Spinal cord (tissue), 9 donors: ENCODE measurements at regions not wholly inside any gene's neighbourhood (a gene's known extent, or its start where the extent isn't known, plus 50 kb on each side); places are given as distances from the start of the nearest gene placed in this dataset.
"Not testable (repeated sequence)": the region's sequence is repeated elsewhere in the genome, so short reads cannot be mapped to it uniquely, and the experiment has no call there.

Source experiments
- DNase-seq, 6 donors: peaks; one replicate each; pipeline versions ENCODE4 v3.0.0 to v3.0.0-alpha.2; 2013 to 2015; ENCODE audit warnings: low spot score in 6 of 6, low read depth in 4 of 6
- H3K27ac ChIP-seq: one replicate; pipeline ENCODE4 v1.5.1; 2013; ENCODE audit warnings: low read depth, low read length, control low read depth
- H3K27me3 ChIP-seq: one replicate; pipeline ENCODE4 v1.6.1; 2013; ENCODE audit warnings: low read length; ENCODE audit not compliant: control insufficient read depth, insufficient read depth
- H3K36me3 ChIP-seq: one replicate; pipeline ENCODE4 v1.6.1; 2013; ENCODE audit warnings: low read length; ENCODE audit not compliant: control insufficient read depth, insufficient read depth
- H3K4me1 ChIP-seq: one replicate; pipeline ENCODE4 v1.6.1; 2013; ENCODE audit warnings: low read length; ENCODE audit not compliant: control insufficient read depth, insufficient read depth
- H3K4me3 ChIP-seq: one replicate; pipeline ENCODE4 v1.5.1; 2013; ENCODE audit warnings: low read depth, low read length, control low read depth
- H3K9me3 ChIP-seq: one replicate; pipeline ENCODE4 v1.6.1; 2013; ENCODE audit warnings: low read length; ENCODE audit not compliant: control insufficient read depth, insufficient read depth
- WGBS: methylation state at CpG from one replicate; pipeline ENCODE4 v1.1.5; 2013; ENCODE audit warnings: missing lambda C conversion rate; ENCODE audit not compliant: insufficient coverage; 5-methylcytosine and 5-hydroxymethylcytosine counted together
- donor health status: healthy.

GRCh38 chr16:16991711-16992110 is 479.0 kb downstream of the XYLT1 start:
- no peaks in the 10 kb centered on the region for H3K36me3 ChIP-seq
- no peak overlapping the region for H3K4me3 ChIP-seq
- WGBS, result 100% methylated on average over 2 of the region's 4 CpGs
- H3K27ac ChIP-seq, result no peak overlapping the region
- H3K4me1 ChIP-seq, result no peaks in the 10 kb centered on the region
- DNase-seq, result no peak
- H3K27me3 ChIP-seq, result no peaks in the 10 kb centered on the region
- no peaks in the 10 kb centered on the region for H3K9me3 ChIP-seq

GRCh38 chr16:16992975-16993765 is 477.6 kb downstream of the XYLT1 start:
- DNase-seq, result peak in 2 of 6 donors; percentile 20 to 39
- Histone ChIP-seq H3K4me3 (no peak overlapping the region), H3K4me1 (no peaks in the 10 kb centered on the region), H3K27ac (no peak overlapping the region), H3K36me3 (no peaks in the 10 kb centered on the region), H3K9me3 (no peaks in the 10 kb centered on the region), H3K27me3 (no peaks in the 10 kb centered on the region)
- 24% methylated on average over 3 of the region's 13 CpGs for WGBS

GRCh38 chr16:16994831-16995230 is 475.9 kb downstream of the XYLT1 start:
- no peak overlapping the region for H3K27ac ChIP-seq
- H3K27me3 ChIP-seq, result no peaks in the 10 kb centered on the region
- H3K4me3 ChIP-seq, result no peak overlapping the region
- no peaks in the 10 kb centered on the region for H3K4me1 ChIP-seq
- no peak for DNase-seq
- WGBS, result 84% methylated on average over 4 of the region's 5 CpGs
- H3K36me3 ChIP-seq, result no peaks in the 10 kb centered on the region
- H3K9me3 ChIP-seq, result no peaks in the 10 kb centered on the region

- Histone ChIP-seq H3K27me3 (no peaks in the 10 kb centered on the region), H3K4me1 (no peaks in the 10 kb centered on the region), H3K27ac (no peak overlapping the region), H3K36me3 (no peaks in the 10 kb centered on the region), H3K4me3 (no peak overlapping the region), H3K9me3 (no peaks in the 10 kb centered on the region)
- peak in 1 of 6 donors; percentile 50 for DNase-seq
- 70% methylated on average over 1 of the region's 3 CpGs for WGBS
Measured at GRCh38 chr16:16996827-16997226, 473.9 kb downstream of the XYLT1 start.

DNA sequence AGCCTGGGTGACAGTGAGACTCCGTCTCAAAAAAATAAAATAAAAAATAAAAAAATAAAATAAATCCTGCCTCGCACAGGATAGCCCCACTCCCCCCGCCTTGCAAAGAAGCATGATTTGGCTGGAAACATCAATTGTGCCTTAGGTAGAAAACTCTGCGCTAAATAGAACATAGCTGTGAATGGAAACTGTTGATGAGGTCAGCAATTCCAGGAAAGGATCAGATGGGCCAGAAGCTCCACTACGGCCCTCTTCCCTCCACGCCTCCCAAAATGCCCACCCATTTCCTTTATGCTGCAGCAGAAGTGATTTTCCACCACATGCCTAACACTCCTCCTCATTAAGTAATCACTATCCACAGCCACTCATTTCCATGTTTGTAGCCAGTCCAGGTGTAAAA is 473.4 kb downstream of the XYLT1 start:
- no peak for DNase-seq

DNA sequence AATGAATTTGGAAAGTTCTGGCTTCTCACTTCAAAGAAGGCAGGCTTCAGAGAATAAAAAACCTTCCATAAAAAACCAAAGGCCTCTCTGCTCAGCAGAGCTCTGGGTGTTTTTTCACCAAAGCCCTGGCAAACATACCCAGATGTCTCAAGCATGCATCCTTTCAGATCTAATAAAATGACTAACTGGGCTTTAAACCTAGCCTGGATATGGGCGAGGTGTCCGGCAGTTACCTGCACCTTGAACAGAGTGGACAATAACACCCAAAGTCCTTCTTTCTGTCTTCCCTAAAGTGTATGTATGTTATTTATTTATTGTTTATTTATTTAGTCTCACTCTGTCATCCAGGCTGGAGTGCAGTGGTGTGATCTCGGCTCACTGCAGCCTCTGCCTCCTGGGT is 469.3 kb downstream of the XYLT1 start:
- no peaks in the 10 kb centered on the region for H3K27me3 ChIP-seq
- no peaks in the 10 kb centered on the region for H3K36me3 ChIP-seq
- H3K9me3 ChIP-seq, result no peaks in the 10 kb centered on the region
- H3K4me3 ChIP-seq, result no peak overlapping the region
- H3K4me1 ChIP-seq, result no peaks in the 10 kb centered on the region
- H3K27ac ChIP-seq, result no peak overlapping the region
- no CpG with 5 or more reads among the region's 3 CpGs for WGBS
- no peak for DNase-seq

More for the DNA sequence above, 473.4 kb downstream of the XYLT1 start:
- H3K4me3 ChIP-seq, result no peak overlapping the region
- H3K36me3 ChIP-seq, result no peaks in the 10 kb centered on the region
- H3K4me1 ChIP-seq, result no peaks in the 10 kb centered on the region
- no peak overlapping the region for H3K27ac ChIP-seq
- H3K9me3 ChIP-seq, result no peaks in the 10 kb centered on the region
- 88% methylated on average over 3 of the region's 6 CpGs for WGBS
- no peaks in the 10 kb centered on the region for H3K27me3 ChIP-seq

DNA sequence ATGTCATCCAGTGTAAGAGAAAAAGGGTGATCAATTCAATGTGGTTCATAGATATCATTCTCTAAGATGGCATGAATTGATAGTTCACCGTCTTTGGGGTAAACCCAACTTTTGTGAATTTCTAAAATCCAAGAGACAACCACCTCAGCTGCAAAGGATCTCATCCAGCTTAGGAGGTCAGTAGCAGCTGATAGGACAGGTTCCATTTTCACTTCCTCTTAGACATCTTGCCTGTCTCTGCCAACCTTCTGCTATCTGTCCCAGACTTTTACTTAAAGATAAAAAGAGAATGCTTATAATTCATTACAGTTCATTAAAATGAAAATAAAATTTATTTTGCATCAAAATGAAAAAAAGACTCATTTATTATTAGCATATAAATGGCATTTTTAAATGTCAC is 468.2 kb downstream of the XYLT1 start:
- Histone ChIP-seq H3K9me3 (no peaks in the 10 kb centered on the region), H3K27me3 (no peaks in the 10 kb centered on the region), H3K4me1 (no peaks in the 10 kb centered on the region), H3K4me3 (no peak overlapping the region), H3K27ac (no peak overlapping the region), H3K36me3 (no peaks in the 10 kb centered on the region)
- no CpG with 5 or more reads among the region's 1 CpG for WGBS
- DNase-seq, result no peak

- H3K9me3 ChIP-seq, H3K27me3 ChIP-seq, H3K4me3 ChIP-seq, H3K36me3 ChIP-seq, H3K27ac ChIP-seq, DNase-seq, H3K4me1 ChIP-seq: not testable (repeated sequence)
- no CpG with 5 or more reads among the region's 1 CpG for WGBS
Measured at GRCh38 chr16:17005963-17006362, 464.8 kb downstream of the XYLT1 start.

- no peak overlapping the region for H3K27ac ChIP-seq
- no peaks in the 10 kb centered on the region for H3K4me1 ChIP-seq
Measured at GRCh38 chr16:17011712-17012111, 459.0 kb downstream of the XYLT1 start.

GRCh38 chr16:17013038-17013437 is 457.7 kb downstream of the XYLT1 start:
- Histone ChIP-seq H3K4me1 (no peaks in the 10 kb centered on the region), H3K4me3 (no peak overlapping the region), H3K27me3 (no peaks in the 10 kb centered on the region), H3K9me3 (no peaks in the 10 kb centered on the region), H3K27ac (no peak overlapping the region), H3K36me3 (no peaks in the 10 kb centered on the region)
- WGBS, result 67% methylated on average over 3 of the region's 8 CpGs
- no peak for DNase-seq

More at GRCh38 chr16:17011712-17012111, 459.0 kb downstream of the XYLT1 start:
- H3K9me3 ChIP-seq, result no peaks in the 10 kb centered on the region
- no peaks in the 10 kb centered on the region for H3K27me3 ChIP-seq
- no peaks in the 10 kb centered on the region for H3K36me3 ChIP-seq
- DNase-seq, result no peak
- no peak overlapping the region for H3K4me3 ChIP-seq
